ENCODE measurements at regions not wholly inside any gene's neighbourhood (a gene's known extent, or its start where the extent isn't known, plus 50 kb on each side); places are given as distances from the start of the nearest gene placed in this dataset.

GRCh38 chr6:169366258-169366901 lies 112.7 kb upstream of the THBS2 start (continued):
- TF ChIP-seq CTCF (conservative IDR thresholded peaks at IDR 0.05; ENCODE audit: low read depth in 2 of 2) (no peak), ETS1 (IDR thresholded peaks at IDR 0.05) (no peak), CREB1 (CRISPR knock-in tag; IDR thresholded peaks at IDR 0.05; ENCODE audit: low read depth) (no peak)

- H3K27me3 ChIP-seq (ENCODE audit: insufficient read depth): no peaks in the 10 kb centered on the region
- peaks cover 10% of the 10 kb centered on the region for H3K36me3 Mint-ChIP-seq (ENCODE audit: low read depth)
- no peaks in the 10 kb centered on the region for H4K20me1 ChIP-seq (replicated peaks; ENCODE audit: insufficient read depth)
- peaks cover 20% of the 10 kb centered on the region for H3K9me3 Mint-ChIP-seq
- H3K4me3 Mint-ChIP-seq: no peak overlapping the region
- H3K4me3 ChIP-seq: no peak overlapping the region
- H3K27ac Mint-ChIP-seq: no peak overlapping the region
- no peaks in the 10 kb centered on the region for H3K9me2 ChIP-seq (ENCODE audit: insufficient read depth)
- no peaks in the 10 kb centered on the region for H3K79me2 ChIP-seq (replicated peaks; ENCODE audit: insufficient read depth)
- peaks cover 1% of the 10 kb centered on the region; the same call in 1 of the 3 replicates for H3K4me1 Mint-ChIP-seq
- H3K27ac ChIP-seq (ENCODE audit: low read depth): no peak overlapping the region
- DNase-seq (ENCODE audit: low spot score): no peak
- no peak overlapping the region for H3K4me2 ChIP-seq
- H2AFZ ChIP-seq: no peak overlapping the region
- H3K27me3 Mint-ChIP-seq (ENCODE audit: insufficient read depth, low read depth, poor library complexity): peaks cover 7% of the 10 kb centered on the region
- H3F3A ChIP-seq (replicated peaks; ENCODE audit: low read depth): no peaks in the 10 kb centered on the region
- no peaks in the 10 kb centered on the region for H3K4me1 ChIP-seq (ENCODE audit: insufficient read depth)
- no peak for ATAC-seq
- no peaks in the 10 kb centered on the region; the same call in 1 of the 2 replicates for H3K36me3 ChIP-seq (ENCODE audit: insufficient read depth)
- no peak for TF ChIP-seq EZH2 (IDR thresholded peaks at IDR 0.05; ENCODE audit: low read depth, unreplicated experiment)
- no peak for TF ChIP-seq NANOG (IDR thresholded peaks at IDR 0.05; ENCODE audit: borderline replicate concordance)
- TF ChIP-seq CREB1 (CRISPR knock-in tag; IDR thresholded peaks at IDR 0.05; ENCODE audit: low read depth): no peak
- TF ChIP-seq STAT1 (IDR thresholded peaks at IDR 0.05; ENCODE audit: unreplicated experiment): no peak
- no peak for TF ChIP-seq ZNF114 (CRISPR knock-in tag; IDR thresholded peaks at IDR 0.05)
- no peak for TF ChIP-seq ZNF331 (CRISPR knock-in tag; IDR thresholded peaks at IDR 0.05; ENCODE audit: low read depth)
- TF ChIP-seq REST (IDR thresholded peaks at IDR 0.05; ENCODE audit: unreplicated experiment): no peak
- no peak for TF ChIP-seq EZH2phosphoT487 (IDR thresholded peaks at IDR 0.05; ENCODE audit: unreplicated experiment)
- TF ChIP-seq CTCF (conservative IDR thresholded peaks at IDR 0.05; ENCODE audit: low read depth in 2 of 2): no peak
- no peak for TF ChIP-seq POLR2AphosphoS5 (IDR thresholded peaks at IDR 0.05; ENCODE audit: low read depth)
Measured at GRCh38 chr6:169365567-169366257, 112.1 kb upstream of the THBS2 start.

Data from GM23338 (cell line).